Naive B cell (primary cell): ENCODE measurements at regions not wholly inside any gene's neighbourhood (a gene's known extent, or its start where the extent isn't known, plus 50 kb on each side); places are given as distances from the start of the nearest gene placed in this dataset.
A peak's percentile ranks its signal among the peaks of the same experiment; 100 is the strongest.

ENCODE experiments used
- ATAC-seq, 2 donors: fragments of 150-1000 bp; cut with Tn5 transposase; 2 replicates each; pipeline ENCODE4 v1.10.0; 2021; ENCODE audit warnings: low read depth in 2 of 2, mild to moderate bottlenecking in 2 of 2, moderate library complexity in 2 of 2
- DNase-seq: peaks from one replicate; pipeline ENCODE4 v3.0.0; 2022
- H3K27ac Mint-ChIP-seq, 6 donors: one replicate each; pipeline ENCODE4 v1.8.0; 2020 to 2022; ENCODE audit warnings: mild to moderate bottlenecking in 6 of 6, mixed read lengths in 6 of 6, moderate library complexity in 5 of 6, inconsistent platforms in 2 of 6
- H3K27me3 Mint-ChIP-seq, 3 donors: one replicate each; pipeline ENCODE4 v1.8.0; 2021 to 2022; ENCODE audit warnings: mixed read lengths in 3 of 3, mild to moderate bottlenecking in 1 of 3
- H3K36me3 Mint-ChIP-seq, 2 donors: one replicate each; pipeline ENCODE4 v1.8.0; 2020 to 2022; ENCODE audit warnings: mixed read lengths in 2 of 2, inconsistent platforms in 1 of 2, mild to moderate bottlenecking in 1 of 2
- H3K4me1 Mint-ChIP-seq, 3 donors: one replicate each; pipeline ENCODE4 v1.8.0; 2020 to 2022; ENCODE audit warnings: mixed read lengths in 3 of 3, inconsistent platforms in 1 of 3, mild to moderate bottlenecking in 1 of 3, moderate library complexity in 1 of 3
- H3K4me3 Mint-ChIP-seq, 8 donors: one replicate each; pipeline ENCODE4 v1.8.0; 2020 to 2022; ENCODE audit warnings: mild to moderate bottlenecking in 8 of 8, mixed read lengths in 8 of 8, moderate library complexity in 8 of 8, inconsistent platforms in 2 of 8
- H3K9me3 Mint-ChIP-seq, 7 donors: one replicate each; pipeline ENCODE4 v1.8.0; 2020 to 2022; ENCODE audit warnings: mixed read lengths in 7 of 7, mild to moderate bottlenecking in 5 of 7, inconsistent platforms in 2 of 7, moderate library complexity in 1 of 7

DNA sequence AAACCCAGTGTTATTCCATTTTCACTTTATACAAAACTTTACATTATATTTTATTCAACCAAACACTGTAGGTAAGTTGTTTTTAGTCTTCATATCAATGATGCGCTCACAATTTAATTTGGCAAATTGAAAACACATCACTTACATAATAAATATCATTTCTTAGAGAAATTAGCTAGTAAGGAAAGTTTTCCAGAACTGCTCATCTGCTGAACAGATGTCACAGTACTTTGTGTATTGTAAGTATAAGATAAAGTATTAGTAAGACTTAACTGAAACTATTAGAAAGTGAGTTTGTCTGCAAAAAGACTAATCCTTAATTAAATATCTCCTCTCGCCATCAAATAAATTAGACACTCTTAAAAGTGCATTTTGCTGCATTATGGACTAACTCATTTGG, 108.7 kb upstream of the PACRGL start:
- H3K36me3 Mint-ChIP-seq, result no peaks in the 10 kb centered on the region
- H3K4me1 Mint-ChIP-seq, result no peaks in the 10 kb centered on the region
- no peaks in the 10 kb centered on the region for H3K27me3 Mint-ChIP-seq
- no peak overlapping the region for H3K27ac Mint-ChIP-seq
- H3K9me3 Mint-ChIP-seq, result no peaks in the 10 kb centered on the region
- DNase-seq (no peak), ATAC-seq (no peak)
- H3K4me3 Mint-ChIP-seq, result no peak overlapping the region

DNA sequence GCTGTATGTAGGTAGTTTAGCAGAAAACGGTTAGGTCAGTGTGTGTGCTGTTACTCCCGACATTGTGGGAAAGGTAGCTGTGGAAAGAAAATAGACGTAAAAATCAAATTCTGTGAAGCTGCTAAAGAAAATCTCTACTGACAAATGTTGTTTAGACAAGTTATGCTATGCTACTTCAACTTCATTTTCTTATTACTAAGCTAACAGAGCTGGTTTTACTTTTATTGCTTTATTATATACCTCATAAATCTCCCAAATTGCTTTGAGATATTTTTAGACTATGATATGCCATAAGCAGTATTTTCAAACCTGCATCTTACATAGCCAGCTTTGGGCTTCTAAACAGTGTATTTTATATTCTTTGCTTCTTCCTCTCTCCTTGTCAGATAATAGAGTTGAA, 108.2 kb upstream of the PACRGL start:
- no peaks in the 10 kb centered on the region for H3K27me3 Mint-ChIP-seq
- no peak overlapping the region for H3K4me3 Mint-ChIP-seq
- ATAC-seq, result no peak
- no peaks in the 10 kb centered on the region for H3K4me1 Mint-ChIP-seq
- H3K9me3 Mint-ChIP-seq, result no peaks in the 10 kb centered on the region
- no peak for DNase-seq
- H3K27ac Mint-ChIP-seq, result no peak overlapping the region
- H3K36me3 Mint-ChIP-seq, result no peaks in the 10 kb centered on the region

DNA sequence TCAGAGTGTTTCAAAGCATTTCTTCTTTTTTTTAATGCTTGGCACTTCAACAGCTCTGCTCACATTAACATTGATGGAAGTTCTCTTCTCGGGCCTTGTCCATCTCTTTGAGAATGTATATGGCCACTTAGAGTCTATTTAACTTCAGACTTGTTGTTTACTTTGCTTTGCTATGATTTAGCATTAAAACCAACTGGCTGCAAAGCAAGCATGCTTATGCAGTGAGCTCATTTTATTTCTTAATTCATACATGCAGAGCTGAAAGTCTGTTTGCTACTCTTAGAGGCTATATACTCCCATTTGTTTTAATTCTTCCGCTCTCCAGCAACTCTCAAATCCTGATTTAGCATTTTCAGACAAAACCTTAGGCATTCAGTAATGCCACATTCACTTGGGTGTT, 107.6 kb upstream of the PACRGL start:
- DNase-seq, result no peak
- no peak for ATAC-seq
- no peaks in the 10 kb centered on the region for H3K4me1 Mint-ChIP-seq
- no peak overlapping the region for H3K27ac Mint-ChIP-seq
- H3K36me3 Mint-ChIP-seq, result no peaks in the 10 kb centered on the region
- H3K4me3 Mint-ChIP-seq, result no peak overlapping the region
- H3K27me3 Mint-ChIP-seq, result no peaks in the 10 kb centered on the region
- no peaks in the 10 kb centered on the region for H3K9me3 Mint-ChIP-seq

DNA sequence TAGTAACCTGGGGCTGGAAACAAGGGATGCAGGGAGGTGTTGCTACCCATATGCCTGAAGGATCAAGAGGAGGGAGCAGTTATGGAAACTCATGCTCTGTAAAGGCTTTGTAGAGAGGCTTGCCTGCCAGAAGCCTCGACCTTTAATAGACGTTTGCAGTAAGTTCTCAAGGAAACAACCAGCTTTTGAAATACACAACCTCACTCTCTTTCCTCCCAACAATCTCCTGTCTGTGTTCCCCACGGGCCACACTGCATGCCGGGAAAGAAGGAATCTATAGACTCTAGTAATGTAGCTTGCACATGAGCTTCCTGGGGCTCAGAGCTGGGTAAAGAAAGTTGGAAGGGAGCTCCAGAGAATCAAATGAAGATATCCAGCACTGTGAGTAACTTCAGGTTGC, 101.6 kb upstream of the PACRGL start:
- H3K9me3 Mint-ChIP-seq, result peaks cover 0 to 2% (median 0%) of the 10 kb centered on the region in 7 donors
- ATAC-seq (no peak), DNase-seq (no peak)
- no peaks in the 10 kb centered on the region for H3K4me1 Mint-ChIP-seq
- no peak overlapping the region for H3K27ac Mint-ChIP-seq
- H3K27me3 Mint-ChIP-seq, result no peaks in the 10 kb centered on the region
- no peaks in the 10 kb centered on the region for H3K36me3 Mint-ChIP-seq
- no peak overlapping the region for H3K4me3 Mint-ChIP-seq

DNA sequence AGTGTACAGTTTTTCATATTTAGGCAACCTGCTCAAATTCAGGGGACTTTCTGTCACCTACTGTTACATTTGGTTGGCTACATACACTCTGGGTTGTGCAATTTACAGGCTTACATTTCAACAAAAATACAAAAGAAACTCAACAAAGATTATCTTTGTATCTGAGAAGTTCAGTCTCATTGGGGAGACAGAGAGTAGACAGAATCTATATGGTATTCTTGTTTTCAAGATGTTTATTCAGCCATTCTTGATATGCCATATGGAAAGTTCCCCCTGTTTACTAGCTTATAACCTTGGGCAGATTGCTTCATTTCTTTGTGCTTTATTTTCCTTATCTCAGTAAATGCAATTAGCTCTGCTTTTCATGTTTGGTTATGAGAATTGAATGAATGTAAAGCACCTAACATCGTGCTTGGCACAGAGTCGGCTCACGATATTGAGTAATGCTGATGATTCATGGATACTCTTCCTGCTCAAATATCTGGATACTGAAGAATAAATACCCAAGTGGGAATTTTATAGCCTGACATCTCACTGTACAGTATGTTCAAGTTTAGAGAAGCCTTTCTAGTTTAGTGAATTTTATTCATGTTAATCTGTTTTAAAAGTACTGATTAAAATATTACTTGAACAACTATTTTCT, 96.5 kb upstream of the PACRGL start:
- DNase-seq, result no peak
- H3K27me3 Mint-ChIP-seq, result no peaks in the 10 kb centered on the region
- H3K27ac Mint-ChIP-seq, result no peak overlapping the region

DNA sequence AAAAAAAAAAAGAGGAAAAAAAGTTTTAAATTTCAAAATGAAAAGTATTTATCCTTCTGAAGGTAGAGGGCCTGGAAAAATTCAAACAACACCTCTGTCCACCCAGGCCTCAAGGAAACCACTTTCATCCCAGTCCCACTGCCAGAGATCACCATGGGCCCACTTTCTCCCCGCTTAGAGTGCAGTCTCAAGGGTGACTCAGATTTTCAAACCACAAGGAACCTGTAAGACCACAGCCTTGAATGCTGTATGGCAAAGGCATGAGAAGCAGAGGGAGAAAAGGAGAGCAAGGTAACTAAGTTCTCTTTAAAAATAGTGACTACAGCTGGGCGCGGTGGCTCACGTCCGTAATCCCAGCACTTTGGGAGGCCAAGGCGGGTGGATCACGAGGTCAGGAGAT, 87.9 kb upstream of the PACRGL start:
- no peak overlapping the region for H3K4me3 Mint-ChIP-seq
- no peaks in the 10 kb centered on the region for H3K4me1 Mint-ChIP-seq
- no peaks in the 10 kb centered on the region for H3K36me3 Mint-ChIP-seq
- DNase-seq, result no peak
- peak overlapping the region in 1 of 6 donors; percentile 26 for H3K27ac Mint-ChIP-seq
- H3K27me3 Mint-ChIP-seq, result no peaks in the 10 kb centered on the region
- no peak for ATAC-seq
- peaks cover 0 to 2% (median 0%) of the 10 kb centered on the region in 7 donors for H3K9me3 Mint-ChIP-seq

More for the DNA sequence above, 96.5 kb upstream of the PACRGL start:
- Mint-ChIP-seq H3K4me1 (no peaks in the 10 kb centered on the region), H3K9me3 (peaks cover 0 to 2% (median 0%) of the 10 kb centered on the region in 7 donors), H3K36me3 (no peaks in the 10 kb centered on the region), H3K4me3 (no peak overlapping the region)
- no peak for ATAC-seq

DNA sequence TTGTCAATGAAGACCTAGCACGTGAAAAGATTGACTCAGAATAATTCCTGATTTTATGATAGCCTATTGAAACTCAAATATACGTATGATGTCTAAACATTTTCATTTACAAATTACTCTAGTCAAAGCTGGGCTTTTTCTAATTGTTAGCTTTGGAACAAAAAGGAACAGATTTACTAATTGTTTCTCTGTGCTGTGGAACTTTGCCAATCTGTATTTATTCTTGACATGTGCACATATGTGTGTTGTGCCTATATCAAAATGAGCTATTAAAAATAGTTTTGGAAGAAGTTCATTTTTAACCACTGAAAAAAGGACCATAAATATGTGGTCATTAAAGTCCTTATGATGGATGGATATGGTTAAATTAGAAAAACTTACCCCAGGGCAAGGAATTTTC, 85.4 kb upstream of the PACRGL start:
- Mint-ChIP-seq H3K4me1 (no peaks in the 10 kb centered on the region), H3K9me3 (peaks cover 0 to 2% (median 0%) of the 10 kb centered on the region in 7 donors), H3K36me3 (no peaks in the 10 kb centered on the region), H3K4me3 (no peak overlapping the region), H3K27ac (no peak overlapping the region), H3K27me3 (no peaks in the 10 kb centered on the region)
- ATAC-seq (no peak), DNase-seq (no peak)

DNA sequence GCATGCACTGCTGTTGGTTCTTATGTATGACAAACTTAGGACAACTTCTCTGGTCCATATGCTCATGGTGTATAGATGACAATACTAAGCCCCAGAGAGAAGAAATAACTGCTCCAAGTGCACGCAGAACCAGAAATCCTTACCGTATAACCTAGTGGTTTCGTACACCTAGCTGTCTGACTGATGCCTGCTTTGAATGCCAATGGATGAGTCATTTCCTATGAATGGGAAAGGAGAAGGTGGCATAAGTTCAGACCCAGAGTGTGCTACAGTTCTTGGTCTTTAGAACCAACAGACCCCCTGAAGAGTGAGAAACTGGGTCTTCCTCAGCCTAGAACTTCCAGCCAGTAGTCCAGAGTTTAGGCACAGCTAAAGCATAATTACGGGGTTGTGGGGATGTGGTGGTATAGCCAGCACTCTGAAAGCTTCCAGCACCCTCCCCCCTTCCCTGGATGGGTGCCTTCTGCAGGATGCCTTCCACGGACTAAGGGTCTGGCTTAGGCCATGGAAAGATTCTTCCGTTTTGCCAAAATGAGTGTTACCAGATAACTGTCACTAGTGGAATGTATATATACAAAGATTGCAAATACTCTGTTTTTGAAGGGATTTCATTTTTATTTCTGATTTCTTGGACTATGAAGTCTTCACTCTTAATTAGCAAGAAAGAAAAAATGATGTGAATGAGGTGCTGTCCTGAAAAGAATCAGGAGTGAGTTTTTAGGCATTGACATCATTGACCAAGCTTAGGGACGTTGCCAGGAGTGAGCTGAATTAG, 84.6 kb upstream of the PACRGL start:
- Mint-ChIP-seq H3K9me3 (peaks cover 0 to 2% (median 0%) of the 10 kb centered on the region in 7 donors), H3K4me3 (no peak overlapping the region), H3K36me3 (no peaks in the 10 kb centered on the region), H3K27me3 (no peaks in the 10 kb centered on the region), H3K4me1 (no peaks in the 10 kb centered on the region), H3K27ac (no peak overlapping the region)
- no peak for ATAC-seq
- DNase-seq, result no peak

DNA sequence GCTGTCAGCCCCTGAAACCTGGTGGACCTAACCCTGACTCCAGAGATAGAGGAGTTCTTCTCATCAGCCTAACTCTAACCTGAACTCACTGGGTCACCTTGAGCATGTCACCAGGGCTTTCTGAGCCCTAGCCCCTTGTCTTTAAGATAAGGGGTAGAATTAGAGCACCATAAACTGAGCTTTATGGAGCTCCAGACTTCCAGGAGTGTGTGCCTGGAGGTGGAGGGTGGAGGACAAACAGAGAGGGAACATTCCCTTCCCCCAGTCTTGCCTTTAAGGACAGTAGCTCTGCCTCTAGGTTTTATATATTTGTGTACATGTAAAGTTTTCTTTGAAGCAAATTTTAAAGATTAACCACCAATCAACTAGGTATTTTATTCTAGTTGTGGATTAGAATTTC, 83.9 kb upstream of the PACRGL start:
- no peak for ATAC-seq
- H3K27me3 Mint-ChIP-seq, result no peaks in the 10 kb centered on the region
- H3K27ac Mint-ChIP-seq, result no peak overlapping the region
- H3K9me3 Mint-ChIP-seq, result peaks cover 0 to 2% (median 0%) of the 10 kb centered on the region in 7 donors
- H3K4me3 Mint-ChIP-seq, result no peak overlapping the region
- DNase-seq, result no peak
- no peaks in the 10 kb centered on the region for H3K36me3 Mint-ChIP-seq
- no peaks in the 10 kb centered on the region for H3K4me1 Mint-ChIP-seq

DNA sequence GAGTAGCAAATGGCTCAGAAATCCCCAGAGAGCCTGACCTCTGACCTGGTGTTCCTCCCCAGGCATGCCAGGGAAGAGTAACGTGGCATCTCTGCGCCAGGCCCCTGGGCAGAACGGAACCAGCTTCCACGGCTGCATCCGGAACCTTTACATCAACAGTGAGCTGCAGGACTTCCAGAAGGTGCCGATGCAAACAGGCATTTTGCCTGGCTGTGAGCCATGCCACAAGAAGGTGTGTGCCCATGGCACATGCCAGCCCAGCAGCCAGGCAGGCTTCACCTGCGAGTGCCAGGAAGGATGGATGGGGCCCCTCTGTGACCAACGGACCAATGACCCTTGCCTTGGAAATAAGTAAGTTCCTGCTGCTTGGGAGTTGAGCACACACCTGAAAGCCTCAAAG, 83.4 kb upstream of the PACRGL start:
- no peak for DNase-seq
- Mint-ChIP-seq H3K27ac (no peak overlapping the region), H3K4me1 (no peaks in the 10 kb centered on the region), H3K9me3 (peaks cover 0 to 2% (median 0%) of the 10 kb centered on the region in 7 donors), H3K27me3 (no peaks in the 10 kb centered on the region), H3K4me3 (no peak overlapping the region), H3K36me3 (no peaks in the 10 kb centered on the region)
- no peak for ATAC-seq

DNA sequence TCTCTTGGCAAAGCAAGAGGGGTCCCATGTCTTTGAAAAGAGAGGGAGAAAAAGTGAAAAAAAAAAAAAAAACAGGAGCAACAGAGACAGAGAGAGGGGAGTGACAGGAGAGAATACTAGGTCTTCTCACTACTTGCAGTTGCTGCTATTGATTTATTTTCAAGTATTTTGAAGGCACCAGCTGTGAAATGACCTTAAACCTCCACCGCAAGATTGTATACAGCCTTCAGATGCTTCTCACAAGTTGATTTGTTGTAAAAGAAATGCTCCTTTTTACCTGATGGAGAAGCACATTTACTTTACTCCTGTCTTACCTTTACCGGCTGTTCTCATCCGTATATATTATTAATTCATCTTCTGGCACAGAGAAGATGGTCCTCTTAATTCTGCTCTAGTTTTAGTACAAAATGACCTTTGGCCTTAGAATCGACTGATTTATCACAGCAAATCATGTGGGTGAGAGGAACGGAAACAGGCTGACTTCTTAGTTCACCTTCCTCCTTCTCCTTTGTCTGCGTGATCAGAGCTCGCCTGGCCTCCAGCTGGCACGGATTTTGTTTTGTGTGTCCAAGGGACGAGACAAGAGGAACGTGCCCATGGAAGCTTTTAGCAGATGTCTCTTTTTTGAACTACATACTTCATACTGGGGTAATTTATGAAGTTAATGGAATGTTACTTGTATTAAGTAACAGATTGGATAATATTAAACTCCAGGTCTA, 82.4 kb upstream of the PACRGL start:
- Mint-ChIP-seq H3K27me3 (no peaks in the 10 kb centered on the region), H3K4me3 (no peak overlapping the region), H3K4me1 (no peaks in the 10 kb centered on the region), H3K36me3 (no peaks in the 10 kb centered on the region), H3K9me3 (peaks cover 0 to 2% (median 0%) of the 10 kb centered on the region in 7 donors), H3K27ac (peak overlapping the region in 1 of 6 donors; percentile 65)
- ATAC-seq (no peak), DNase-seq (no peak)

DNA sequence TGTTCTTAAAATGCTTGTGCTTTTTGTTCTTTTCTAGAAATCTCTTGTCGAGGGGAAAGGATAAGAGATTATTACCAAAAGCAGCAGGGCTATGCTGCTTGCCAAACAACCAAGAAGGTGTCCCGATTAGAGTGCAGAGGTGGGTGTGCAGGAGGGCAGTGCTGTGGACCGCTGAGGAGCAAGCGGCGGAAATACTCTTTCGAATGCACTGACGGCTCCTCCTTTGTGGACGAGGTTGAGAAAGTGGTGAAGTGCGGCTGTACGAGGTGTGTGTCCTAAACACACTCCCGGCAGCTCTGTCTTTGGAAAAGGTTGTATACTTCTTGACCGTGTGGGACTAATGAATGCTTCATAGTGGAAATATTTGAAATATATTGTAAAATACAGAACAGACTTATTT, 81.5 kb upstream of the PACRGL start:
- Mint-ChIP-seq H3K36me3 (no peaks in the 10 kb centered on the region), H3K4me3 (no peak overlapping the region), H3K4me1 (no peaks in the 10 kb centered on the region), H3K27ac (no peak overlapping the region), H3K9me3 (peaks cover 0 to 2% (median 0%) of the 10 kb centered on the region in 7 donors), H3K27me3 (no peaks in the 10 kb centered on the region)
- ATAC-seq (no peak), DNase-seq (no peak)

DNA sequence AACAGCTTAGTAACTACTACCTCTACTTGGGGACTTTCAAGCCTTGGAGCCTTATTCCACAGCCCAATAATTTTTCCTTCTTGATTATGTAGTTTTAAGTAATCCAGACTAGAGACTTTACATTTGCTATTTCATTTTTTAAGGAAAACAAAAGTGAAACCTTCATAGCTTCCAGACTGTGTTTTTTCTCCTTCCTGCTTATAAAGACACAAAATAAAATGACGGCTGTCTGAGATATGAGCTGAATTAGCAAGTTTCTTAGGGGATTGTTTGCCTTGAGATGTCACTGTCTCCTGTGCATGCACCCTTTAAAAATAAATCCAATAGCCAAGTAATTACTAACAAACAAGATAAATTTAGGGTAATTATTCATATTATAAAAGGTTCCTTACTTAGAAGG, 78.8 kb upstream of the PACRGL start:
- no peak overlapping the region for H3K4me3 Mint-ChIP-seq
- peak overlapping the region in 1 of 6 donors; percentile 44 for H3K27ac Mint-ChIP-seq
- peaks cover 0 to 2% (median 0%) of the 10 kb centered on the region in 7 donors for H3K9me3 Mint-ChIP-seq
- H3K27me3 Mint-ChIP-seq, result no peaks in the 10 kb centered on the region
- H3K4me1 Mint-ChIP-seq, result peaks cover 0 to 6% (median 3%) of the 10 kb centered on the region in 3 donors
- DNase-seq (no peak), ATAC-seq (no peak)
- H3K36me3 Mint-ChIP-seq, result no peaks in the 10 kb centered on the region

DNA sequence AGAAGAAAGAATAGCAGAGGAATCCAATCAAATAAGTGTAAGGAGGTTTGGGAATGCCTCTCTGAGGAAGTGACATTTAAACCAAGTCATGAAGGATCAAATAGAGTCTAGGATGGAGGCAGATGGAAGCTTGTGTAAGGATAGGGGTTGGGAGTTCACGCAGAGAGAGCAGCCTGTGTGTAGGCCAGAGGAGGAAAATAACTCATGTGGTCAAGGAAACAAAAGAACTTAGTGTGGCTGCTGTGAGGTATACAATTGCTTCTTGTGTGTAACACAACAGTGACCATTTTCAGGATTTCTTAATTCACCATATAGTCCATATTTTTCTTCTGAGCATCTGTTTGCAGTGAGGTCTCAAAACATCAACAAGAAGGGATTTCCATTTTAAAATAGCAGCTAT, 77.6 kb upstream of the PACRGL start:
- Mint-ChIP-seq H3K4me1 (peaks cover 0 to 6% (median 3%) of the 10 kb centered on the region in 3 donors), H3K27me3 (no peaks in the 10 kb centered on the region), H3K9me3 (peaks cover 0 to 2% (median 0%) of the 10 kb centered on the region in 7 donors), H3K4me3 (no peak overlapping the region), H3K27ac (no peak overlapping the region), H3K36me3 (no peaks in the 10 kb centered on the region)
- DNase-seq, result no peak
- no peak for ATAC-seq
